GM12878 (cell line): ENCODE measurements at regions not wholly inside any gene's neighbourhood (a gene's known extent, or its start where the extent isn't known, plus 50 kb on each side); places are given as distances from the start of the nearest gene placed in this dataset.

ENCODE experiments used
- ATAC-seq: fragments of 200-7000 bp; cut with Tn5 transposase; 3 replicates; pipeline ENCODE4 v1.9.1; 2020; ENCODE audit warnings: mild to moderate bottlenecking, moderate library complexity
- BruUV-seq: library from RNA; stranded (reverse); fragments of 400-500 nt; replicated peaks from 2 replicates; lab custom pipeline; 2021; lab: Mats Ljungman, UMichigan
- CTCF ChIA-PET: fragments of 300-600 bp; sonication (Branson Sonifier 250); formaldehyde crosslinking; extraction: SDS; loops from one replicate; lab custom pipeline; 2021; ENCODE audit warnings: inconsistent platforms; lab: Yijun Ruan, JAX
- POLR2A ChIA-PET: fragments of 350-600 bp; formaldehyde crosslinking; extraction: SDS; loops from one replicate; lab custom pipeline; 2021; ENCODE audit warnings: inconsistent platforms; lab: Charles Lee
- RAD21 ChIA-PET: fragments of 300-600 bp; sonication (Branson Sonifier 250); formaldehyde crosslinking; loops from one replicate; lab custom pipeline; 2023; ENCODE audit warnings: antibody characterized with exemption; ENCODE audit not compliant: unreplicated experiment; lab: Charles Lee
- SMC1A ChIA-PET: fragments of 300-600 bp; sonication (Branson Sonifier 250); formaldehyde crosslinking; loops from one replicate; lab custom pipeline; 2023; ENCODE audit not compliant: unreplicated experiment, uncharacterized antibody; lab: Charles Lee
- DNase-seq: peaks from one replicate; pipeline ENCODE4 v3.0.0-alpha.2; 2011; ENCODE audit warnings: low read depth, low spot score
- FAIRE-seq: peaks from 3 replicates; lab custom pipeline; 2011; peaks lifted over from hg19 to GRCh38; lab: Jason Lieb, UNC
- H2AFZ ChIP-seq: 2 replicates; pipeline ENCODE4 v1.6.0; 2011; ENCODE audit warnings: low read depth, low read length, control low read depth; ENCODE audit not compliant: control insufficient read depth
- H3K27ac ChIP-seq: 2 replicates; pipeline ENCODE4 v1.5.1; 2011; ENCODE audit warnings: control low read depth; ENCODE audit not compliant: control insufficient read depth, insufficient read depth
- H3K27me3 ChIP-seq, 2 experiments: replicated peaks in 1 of 2; 2 replicates each; pipeline versions ENCODE4 v1.6.0 to v1.6.1; 2011; ENCODE audit warnings: low read length in 1 of 2; ENCODE audit not compliant: control insufficient read depth in 2 of 2, insufficient read depth in 2 of 2
- H3K36me3 ChIP-seq, 2 experiments: 2 replicates each; pipeline ENCODE4 v1.5.1; 2011; ENCODE audit warnings: low read length in 1 of 2; ENCODE audit not compliant: control insufficient read depth in 2 of 2, insufficient read depth in 2 of 2
- H3K4me1 ChIP-seq: 2 replicates; pipeline ENCODE4 v1.6.1; 2011; ENCODE audit warnings: mild to moderate bottlenecking, low read length, moderate library complexity, mixed read lengths; ENCODE audit not compliant: control insufficient read depth, insufficient read depth
- H3K4me2 ChIP-seq: 2 replicates; pipeline ENCODE4 v1.6.0; 2011; ENCODE audit warnings: control low read depth; ENCODE audit not compliant: control insufficient read depth, insufficient read depth
- H3K4me3 ChIP-seq: fragments of 200-600 bp; sonication (generic); 2 replicates; pipeline ENCODE4 v1.5.1; 2016
- H3K79me2 ChIP-seq: 2 replicates; pipeline ENCODE4 v1.6.0; 2011; ENCODE audit warnings: low read length; ENCODE audit not compliant: control insufficient read depth, insufficient read depth
- H3K9ac ChIP-seq: 2 replicates; pipeline ENCODE4 v1.8.0; 2011; ENCODE audit warnings: low read length, control low read depth, mixed read lengths; ENCODE audit not compliant: control insufficient read depth, insufficient read depth
- H3K9me3 ChIP-seq: replicated peaks from 3 replicates; pipeline ENCODE4 v1.5.1; 2011; ENCODE audit warnings: mild to moderate bottlenecking, low read length; ENCODE audit not compliant: control insufficient read depth, insufficient read depth
- H4K20me1 ChIP-seq: 2 replicates; pipeline ENCODE4 v1.6.0; 2011; ENCODE audit not compliant: control insufficient read depth, insufficient read depth
- ATF7 ChIP-seq: fragments of 450-650 bp; IDR thresholded peaks from 2 replicates; pipeline ENCODE4 v1.6.1; 2016; ENCODE audit warnings: low read depth, mild to moderate bottlenecking
- CBFB ChIP-seq: IDR thresholded peaks from 2 replicates; pipeline ENCODE4 v1.6.1; 2016; ENCODE audit warnings: antibody characterized with exemption, low read depth
- CHD2 ChIP-seq: IDR thresholded peaks from 2 replicates; pipeline ENCODE4 v1.6.1; 2011; ENCODE audit warnings: low read depth, low read length, improper control_type of control experiment, borderline replicate concordance
- HDAC2 ChIP-seq: fragments of 200-600 bp; sonication (generic); IDR thresholded peaks from 2 replicates; pipeline ENCODE4 v1.6.1; 2017
- KDM1A ChIP-seq: fragments of 200-600 bp; sonication (generic); IDR thresholded peaks from 2 replicates; pipeline ENCODE4 v1.6.1; 2016; ENCODE audit warnings: borderline replicate concordance
- MYB ChIP-seq: fragments of 150-350 bp; IDR thresholded peaks from 2 replicates; pipeline ENCODE4 v1.6.1; 2014; ENCODE audit warnings: mild to moderate bottlenecking, low read depth, low read length, borderline replicate concordance
- NFYA ChIP-seq: IDR thresholded peaks from 2 replicates; pipeline ENCODE4 v1.6.1; 2011; ENCODE audit warnings: low read depth, mild to moderate bottlenecking, low read length, improper control_type of control experiment, borderline replicate concordance
- PAX5 ChIP-seq: IDR thresholded peaks from 2 replicates; pipeline ENCODE4 v1.6.1; 2011; ENCODE audit warnings: low read depth, low read length, borderline replicate concordance
- SMAD1 ChIP-seq: fragments of 450-650 bp; IDR thresholded peaks from 2 replicates; pipeline ENCODE4 v1.6.1; 2018; ENCODE audit warnings: mild to moderate bottlenecking, low read depth; ENCODE audit not compliant: partially characterized antibody
- SP1 ChIP-seq: IDR thresholded peaks from one replicate; pipeline ENCODE4 v1.6.1; 2011; ENCODE audit warnings: low read depth, low read length
- SRF ChIP-seq, 2 experiments: IDR thresholded peaks; 2 replicates each; pipeline ENCODE4 v1.6.1; 2011; ENCODE audit warnings: low read depth in 2 of 2, low read length in 2 of 2, mild to moderate bottlenecking in 1 of 2, moderate library complexity in 1 of 2
- TARDBP ChIP-seq: IDR thresholded peaks from 2 replicates; pipeline ENCODE4 v1.6.1; 2016; ENCODE audit warnings: borderline replicate concordance
- TBL1XR1 ChIP-seq: IDR thresholded peaks from 2 replicates; pipeline ENCODE4 v1.6.1; 2012; ENCODE audit warnings: low read depth, low read length, improper control_type of control experiment
- TCF3 ChIP-seq: IDR thresholded peaks from 2 replicates; pipeline ENCODE4 v1.6.1; 2012; ENCODE audit warnings: low read depth, mild to moderate bottlenecking, low read length, borderline replicate concordance; ENCODE audit not compliant: insufficient read depth
- ZBTB4 ChIP-seq: fragments of 450-650 bp; formaldehyde crosslinking; IDR thresholded peaks from 2 replicates; pipeline ENCODE4 v1.4.0; 2022; ENCODE audit warnings: mild to moderate bottlenecking, moderate library complexity
- ZNF207 ChIP-seq: fragments of 450-650 bp; IDR thresholded peaks from 2 replicates; pipeline ENCODE4 v1.6.1; 2014; ENCODE audit warnings: antibody characterized with exemption, mild to moderate bottlenecking, borderline replicate concordance
- ZNF24 ChIP-seq: fragments of 450-650 bp; IDR thresholded peaks from 2 replicates; pipeline ENCODE4 v1.6.1; 2017; ENCODE audit warnings: antibody characterized with exemption, mild to moderate bottlenecking
- in situ Hi-C: fragments of 300-500 bp; cut with MboI; formaldehyde crosslinking; loops from 9 replicates; pipeline ENCODE4 v1.14.3; 2018; ENCODE audit warnings: mixed read lengths
- intact Hi-C: fragments of 100-400 bp; cut with micrococcal nuclease; formaldehyde crosslinking; loops from one replicate; pipeline ENCODE4 v1.14.2; 2022; ENCODE audit not compliant: unreplicated experiment

GRCh38 chr12:103053089-103053488 is 95.6 kb downstream of the ASCL1 start:
- no peaks in the 10 kb centered on the region for H3K27me3 ChIP-seq
- H3K9me3 ChIP-seq, result no peaks in the 10 kb centered on the region
- CTCF ChIA-PET, result no interaction called here
- DNase-seq, result no peak
- no peak overlapping the region for H3K4me2 ChIP-seq
- H3K4me1 ChIP-seq, result no peaks in the 10 kb centered on the region
- in situ Hi-C loops, result no loop called here
- H2AFZ ChIP-seq, result no peak overlapping the region
- no peak overlapping the region for H3K9ac ChIP-seq
- BruUV-seq, result no TSS peak
- POLR2A ChIA-PET, result no interaction called here
- FAIRE-seq, result no peak
- ATAC-seq, result no peak
- no peaks in the 10 kb centered on the region for H4K20me1 ChIP-seq
- SMC1A ChIA-PET, result interaction anchor here (1.2 kb wide), 1 partner anchor 42 kb away, joined by 4 read pairs; no protein-coding TSS in a partner anchor
- no peaks in the 10 kb centered on the region for H3K36me3 ChIP-seq
- H3K79me2 ChIP-seq, result no peaks in the 10 kb centered on the region
- intact Hi-C loops, result no loop called here
- no peak overlapping the region for H3K4me3 ChIP-seq
- TF ChIP-seq ZBTB4 (CRISPR knock-in tag), result no peak
- TF ChIP-seq CHD2, result no peak
- no peak for TF ChIP-seq TARDBP
- TF ChIP-seq SMAD1, result no peak
- no peak for TF ChIP-seq SP1
- no peak for TF ChIP-seq ATF7
- TF ChIP-seq SRF (IDR thresholded peaks at IDR 0.05; ENCODE audit: low read depth in 2 of 2, low read length in 2 of 2), result no peak
- TF ChIP-seq PAX5, result no peak
- no peak for TF ChIP-seq CBFB
- TF ChIP-seq NFYA, result no peak
- no peak for TF ChIP-seq MYB
- no peak for TF ChIP-seq ZNF207
- TF ChIP-seq HDAC2, result no peak
- TF ChIP-seq ZNF24, result no peak
- no peak for TF ChIP-seq KDM1A
- no peak for TF ChIP-seq TCF3
- TF ChIP-seq TBL1XR1, result no peak
- RAD21 ChIA-PET, result no interaction called here
- H3K27ac ChIP-seq, result no peak overlapping the region
